ENCODE measurements at regions not wholly inside any gene's neighbourhood (a gene's known extent, or its start where the extent isn't known, plus 50 kb on each side); places are given as distances from the start of the nearest gene placed in this dataset.

DNA sequence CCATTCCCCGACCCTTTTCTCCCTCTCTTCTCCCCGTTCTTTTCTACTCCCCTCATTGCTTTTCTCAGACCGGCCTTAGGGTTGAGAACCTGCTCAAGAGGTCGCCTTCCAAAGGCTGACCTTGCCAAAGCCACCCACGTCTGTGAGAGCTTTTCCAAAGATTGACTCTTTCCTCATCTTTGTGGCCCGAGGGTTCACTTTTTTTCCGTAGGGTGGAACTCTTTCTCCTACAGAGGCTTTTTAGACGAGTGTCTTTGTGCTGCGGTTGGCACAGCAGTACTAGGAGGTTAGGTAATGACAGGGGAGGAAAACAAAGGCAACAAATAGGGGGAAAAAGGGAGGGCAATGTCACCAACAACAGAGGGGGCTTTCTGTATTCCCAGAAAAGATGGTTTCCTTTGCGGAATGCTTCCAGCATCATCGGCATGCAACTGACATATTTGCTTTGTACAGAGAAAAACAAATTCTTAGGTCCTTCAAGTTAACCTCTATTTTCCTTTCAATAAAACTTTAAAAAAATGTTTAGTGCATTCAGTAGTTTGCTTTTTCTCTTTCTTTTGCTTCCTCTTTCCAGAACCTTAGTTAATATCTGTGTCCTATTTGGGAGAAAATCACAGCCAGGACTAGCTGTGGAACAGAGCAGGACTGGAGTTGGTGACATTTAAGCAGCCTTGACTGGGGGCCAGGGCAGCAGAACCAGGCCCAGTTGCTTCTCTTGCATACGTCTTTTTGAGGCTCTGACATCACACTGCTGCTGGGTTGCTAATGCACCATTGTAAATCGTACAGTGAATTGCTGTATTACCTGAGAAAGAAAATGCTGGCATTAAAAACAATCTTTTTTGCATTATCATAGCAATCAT, 188.1 kb upstream of the FANCL start:
- DNase-seq: no peak

- peak; percentile 33 to 68 for DNase-seq
Observed at GRCh38 chr2:58428096-58429013, 187.2 kb upstream of the FANCL start.

- DNase-seq: peak; percentile 56 to 60
Observed at GRCh38 chr2:58427572-58428095, 186.5 kb upstream of the FANCL start.

DNA sequence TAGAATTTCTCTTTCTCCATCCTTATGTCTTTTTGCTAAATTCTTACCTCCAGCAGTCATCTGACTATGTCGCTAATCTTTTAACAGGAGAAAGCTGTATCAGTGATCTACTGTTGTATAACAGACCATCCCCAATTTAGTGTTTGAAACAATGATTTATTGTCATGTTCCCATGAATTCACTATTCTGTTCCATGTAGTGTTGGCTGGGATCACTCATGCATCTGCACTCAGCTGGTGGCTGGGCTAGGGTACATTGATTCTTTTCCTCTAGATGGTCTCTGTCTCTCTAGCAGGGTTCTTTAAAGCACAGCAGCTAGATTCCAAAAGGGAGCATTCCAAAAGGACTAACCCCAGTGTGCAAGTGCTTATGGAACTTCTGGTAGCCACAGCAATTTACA, 184.2 kb upstream of the FANCL start:
- DNase-seq: no peak

DNA sequence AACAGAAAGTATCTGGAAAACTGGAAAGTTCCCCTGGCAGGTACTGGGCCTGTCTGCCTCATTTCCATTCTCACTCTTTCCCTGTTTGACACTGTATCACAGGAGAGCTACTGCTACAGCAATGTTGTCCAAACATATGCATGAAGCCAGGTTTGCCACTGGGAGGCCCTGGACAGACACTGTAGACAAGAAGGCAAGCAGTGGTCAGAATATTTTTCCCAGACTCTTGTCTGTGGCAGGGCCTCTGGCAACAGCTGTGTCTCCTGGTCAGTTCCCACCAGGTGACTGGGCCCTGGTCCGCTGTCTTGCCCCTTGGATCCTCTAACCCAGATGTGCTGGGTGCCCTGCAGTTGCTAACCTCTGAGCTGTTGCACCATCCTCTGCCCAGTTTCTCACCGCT, 178.9 kb upstream of the FANCL start:
- no peak for DNase-seq

DNA sequence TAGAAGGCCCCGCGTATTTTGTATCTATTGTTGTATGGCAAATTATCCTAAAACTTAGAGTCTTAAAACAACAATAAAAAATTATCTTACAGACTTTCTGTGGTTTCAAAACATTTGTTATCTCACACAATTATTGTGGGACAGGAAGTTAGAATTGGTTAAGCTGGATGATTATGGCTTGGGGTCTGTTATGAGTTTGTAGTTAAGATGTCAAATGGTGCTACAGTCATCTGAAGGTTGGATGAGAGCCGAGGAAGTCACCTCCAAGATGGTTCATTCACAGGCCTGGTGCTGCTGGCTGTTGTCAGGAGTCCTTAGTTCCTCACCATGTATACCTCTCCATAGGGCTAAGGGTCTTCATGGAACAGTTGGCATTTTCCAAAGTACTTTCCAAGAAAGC, 175.6 kb upstream of the FANCL start:
- DNase-seq: no peak

GRCh38 chr2:58414506-58414905, 173.4 kb upstream of the FANCL start:
- DNase-seq: no peak

- no peak for DNase-seq
Observed at GRCh38 chr2:58410549-58410948, 169.4 kb upstream of the FANCL start.

- peak; percentile 8 to 24 for DNase-seq
Observed at GRCh38 chr2:58407487-58407886, 166.4 kb upstream of the FANCL start.

- DNase-seq: no peak
Observed at GRCh38 chr2:58405341-58405740, 164.2 kb upstream of the FANCL start.

GRCh38 chr2:58401936-58402335, 160.8 kb upstream of the FANCL start:
- no peak for DNase-seq

DNA sequence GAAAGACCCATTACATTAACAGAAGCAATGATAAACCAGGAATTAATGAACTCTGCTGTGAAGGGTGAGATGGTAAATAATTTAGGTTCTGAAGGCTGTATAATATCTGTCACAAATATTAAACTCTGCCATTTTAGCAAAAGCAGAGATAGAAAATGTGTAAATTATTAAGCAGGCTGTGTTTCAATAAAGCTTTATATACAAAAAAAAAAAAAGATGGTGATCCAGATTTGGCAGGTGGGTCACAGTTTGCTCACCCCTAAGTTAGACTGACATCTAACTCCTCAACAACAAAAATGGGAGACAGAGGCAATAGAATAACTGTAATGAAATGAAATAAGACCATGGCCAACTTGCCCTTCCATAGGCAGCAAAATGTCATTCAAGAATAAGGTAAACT, 157.3 kb upstream of the FANCL start:
- no peak for DNase-seq

- no peak for DNase-seq
Observed at GRCh38 chr2:58387701-58388100, 146.6 kb upstream of the FANCL start.

DNA sequence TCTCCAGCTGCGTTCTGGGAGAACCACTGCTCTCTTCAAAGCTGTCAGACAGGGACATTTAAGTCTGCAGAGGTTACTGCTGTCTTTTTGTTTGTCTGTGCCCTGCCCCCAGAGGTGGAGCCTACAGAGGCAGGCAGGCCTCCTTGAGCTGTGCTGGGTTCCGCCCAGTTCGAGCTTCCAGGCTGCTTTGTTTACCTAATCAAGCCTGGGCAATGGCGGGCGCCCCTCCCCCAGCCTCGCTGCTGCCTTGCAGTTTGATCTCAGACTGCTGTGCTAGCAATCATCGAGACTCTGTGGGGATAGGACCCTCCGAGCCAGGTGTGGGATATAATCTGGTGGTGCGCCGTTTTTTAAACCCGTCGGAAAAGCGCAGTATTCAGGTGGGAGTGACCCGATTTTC, 145.8 kb upstream of the FANCL start:
- DNase-seq: peak in 1 of 2 experiments; percentile 5

GRCh38 chr2:58378152-58378551, 137.0 kb upstream of the FANCL start:
- no peak for DNase-seq

DNA sequence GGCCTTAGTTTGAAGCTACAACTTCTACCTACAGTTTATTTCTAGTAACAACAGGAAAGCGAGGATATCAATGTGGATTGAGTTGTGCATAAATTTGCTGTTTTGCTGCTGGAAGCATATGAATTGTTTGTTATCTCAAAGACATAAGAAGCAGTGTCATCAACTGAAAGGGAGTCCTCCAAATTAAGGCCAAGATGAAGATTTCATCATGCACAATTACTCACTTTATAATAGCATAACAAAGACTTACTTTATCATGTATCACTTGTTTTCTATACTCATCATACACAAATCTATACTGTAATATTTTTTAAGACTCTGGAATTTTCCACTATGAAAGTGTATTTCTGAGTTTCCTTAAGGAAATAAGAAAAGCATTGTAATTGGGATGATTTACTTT, 136.1 kb upstream of the FANCL start:
- no peak for DNase-seq

DNA sequence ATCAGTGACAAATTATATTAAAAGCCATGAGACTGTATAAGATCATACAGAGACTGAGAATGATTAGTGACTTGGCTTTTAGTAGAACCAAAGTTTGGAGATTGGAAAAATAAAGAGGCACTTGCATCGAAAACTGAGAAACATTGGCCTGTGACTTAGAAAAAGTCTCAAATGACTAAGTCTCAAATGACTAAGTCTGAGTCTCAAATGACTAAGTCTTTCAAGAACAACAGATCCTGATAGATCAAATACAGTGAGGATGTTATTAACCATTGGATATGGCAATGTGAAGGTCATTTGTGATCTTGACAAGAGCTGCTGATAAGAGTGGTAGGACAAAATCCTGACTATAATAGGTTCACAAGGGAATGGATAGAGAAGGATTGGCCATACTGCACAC, 135.5 kb upstream of the FANCL start:
- DNase-seq: no peak

- DNase-seq: no peak
Observed at GRCh38 chr2:58369594-58369993, 128.5 kb upstream of the FANCL start.

DNA sequence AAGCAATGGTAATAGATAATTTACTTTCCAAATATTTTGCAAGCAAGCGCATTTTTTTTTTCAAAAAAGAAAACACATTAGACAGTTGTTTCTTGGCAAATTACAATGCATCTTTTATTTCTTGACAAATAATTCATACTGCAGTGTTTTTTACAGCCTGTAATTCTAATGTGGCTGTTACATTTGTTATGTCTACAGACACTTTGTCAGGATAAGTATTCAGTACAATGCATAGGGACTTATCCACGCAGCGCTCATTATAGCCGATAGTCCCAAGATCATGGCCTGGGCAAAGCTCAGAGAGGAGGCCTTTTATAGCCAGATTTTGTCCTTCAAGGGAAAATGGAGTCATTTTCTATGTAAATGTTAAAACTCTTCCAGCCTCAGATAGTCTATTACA, 123.0 kb upstream of the FANCL start:
- no peak for DNase-seq

DNA sequence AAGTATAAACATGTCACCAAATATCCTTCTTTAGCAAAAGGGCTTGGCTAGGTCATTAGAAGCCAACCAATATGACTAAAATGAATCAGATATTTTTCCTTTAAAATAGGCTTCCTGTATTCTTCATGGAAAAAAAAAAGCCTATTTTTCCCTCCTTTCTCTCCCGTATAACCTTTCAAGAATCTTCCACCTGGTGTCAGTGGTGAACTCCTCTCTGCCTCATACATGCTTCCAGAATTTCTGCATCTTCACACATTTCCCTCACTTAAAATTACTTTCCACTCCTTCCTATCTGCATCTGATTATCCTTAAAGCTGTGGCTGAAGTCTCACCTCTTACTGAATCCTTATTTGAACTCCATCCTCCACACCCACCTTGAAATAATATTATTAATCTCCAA, 116.9 kb upstream of the FANCL start:
- DNase-seq: no peak

DNA sequence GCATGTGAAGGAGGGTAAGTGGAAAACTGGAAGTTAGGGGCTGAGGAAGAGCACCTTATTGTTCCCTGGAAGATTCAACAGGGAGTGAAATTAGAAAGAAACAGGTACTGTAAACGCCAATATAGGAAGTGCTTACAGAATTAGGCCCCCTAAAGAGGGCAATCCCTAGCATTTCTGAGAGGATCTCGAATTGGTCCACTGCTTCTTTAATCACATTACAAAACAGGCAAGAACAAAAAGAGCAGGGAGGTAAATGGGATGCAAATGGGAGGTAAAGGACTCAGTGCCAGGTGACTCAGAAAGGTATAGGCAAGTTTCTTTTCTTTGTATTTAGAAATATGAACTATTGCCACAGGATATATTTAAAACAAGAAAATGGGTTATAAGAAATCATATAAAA, 116.4 kb upstream of the FANCL start:
- no peak for DNase-seq

GRCh38 chr2:58354230-58354629, 113.1 kb upstream of the FANCL start:
- no peak for DNase-seq

DNA sequence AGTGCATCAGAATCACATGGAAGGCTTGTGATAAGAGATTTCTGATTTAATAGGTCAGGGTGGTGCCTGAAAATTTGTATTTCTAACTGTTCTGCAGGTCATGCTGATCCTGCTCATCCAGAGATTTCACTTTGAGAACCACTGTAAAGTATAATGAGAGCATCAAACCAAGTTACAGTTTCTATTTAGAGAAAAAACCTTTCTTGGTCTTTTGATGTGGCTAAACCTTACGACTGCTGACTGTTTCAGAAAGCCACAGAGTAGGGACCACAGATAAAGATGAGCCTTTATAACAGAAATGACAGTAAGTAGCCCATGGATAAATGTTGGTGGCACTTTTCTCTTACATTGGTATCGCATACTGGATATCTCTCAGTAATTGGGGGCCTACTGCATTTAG, 109.4 kb upstream of the FANCL start:
- no peak for DNase-seq

DNA sequence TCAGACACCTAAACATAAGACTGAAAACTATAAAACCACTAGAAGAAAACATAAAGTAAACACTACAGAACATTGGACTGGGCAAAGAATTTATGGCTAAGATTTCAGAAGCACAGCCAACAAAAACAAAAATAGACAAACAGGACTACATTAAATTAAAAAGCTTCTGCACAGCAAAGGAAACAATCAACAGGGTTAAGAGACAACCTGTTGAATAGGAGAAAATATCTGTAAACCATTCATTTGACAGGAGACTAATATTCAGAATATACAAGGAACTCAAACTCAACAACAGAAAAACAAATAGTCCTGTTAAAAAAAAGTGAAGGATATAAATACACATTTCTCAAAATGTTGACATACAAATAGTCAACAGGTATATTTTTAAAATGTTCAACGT, 106.7 kb upstream of the FANCL start:
- no peak for DNase-seq
